ENCODE measurements at regions not wholly inside any gene's neighbourhood (a gene's known extent, or its start where the extent isn't known, plus 50 kb on each side); places are given as distances from the start of the nearest gene placed in this dataset.

DNA sequence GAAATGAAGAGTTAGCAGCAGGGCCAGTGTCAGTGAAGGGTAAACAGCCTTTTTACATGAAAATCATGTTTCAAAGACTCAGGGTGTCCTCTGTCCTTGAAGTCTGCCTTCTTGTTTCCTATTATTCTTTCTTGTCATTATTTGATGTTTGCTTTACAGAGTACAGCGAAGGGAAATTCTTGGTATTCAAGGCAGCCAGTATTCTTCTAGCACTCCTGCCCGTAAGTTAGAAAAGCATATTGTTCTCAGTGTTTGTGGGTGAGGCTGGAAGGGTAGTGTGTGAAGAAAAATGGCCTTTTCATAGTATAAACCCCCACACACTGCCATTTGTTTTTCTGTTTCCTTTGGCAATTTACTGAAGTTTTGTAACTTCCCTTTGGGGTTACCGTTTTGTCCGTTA lies 217.3 kb upstream of the NAV3 start:
- Histone ChIP-seq H3K36me3 (no peaks in the 10 kb centered on the region), H3K27me3 (no peaks in the 10 kb centered on the region), H3K4me2 (no peak overlapping the region), H2AFZ (replicated peaks) (no peak overlapping the region), H3F3A (ENCODE audit: low read depth) (peaks cover 10% of the 10 kb centered on the region), H3K4me1 (peaks cover 17% of the 10 kb centered on the region), H3K79me2 (ENCODE audit: low read depth) (no peaks in the 10 kb centered on the region), H3K9ac (no peak overlapping the region), H3K9me3 (ENCODE audit: low read depth) (no peaks in the 10 kb centered on the region), H4K20me1 (ENCODE audit: low read depth) (no peaks in the 10 kb centered on the region), H3K27ac (no peak overlapping the region), H3K4me3 (no peak overlapping the region)
- H3K27ac Mint-ChIP-seq: no peak overlapping the region
- TF ChIP-seq EZH2phosphoT487 (IDR thresholded peaks at IDR 0.05) (no peak), EZH2 (IDR thresholded peaks at IDR 0.05) (no peak)
- TF ChIP-seq, protein P1, sequence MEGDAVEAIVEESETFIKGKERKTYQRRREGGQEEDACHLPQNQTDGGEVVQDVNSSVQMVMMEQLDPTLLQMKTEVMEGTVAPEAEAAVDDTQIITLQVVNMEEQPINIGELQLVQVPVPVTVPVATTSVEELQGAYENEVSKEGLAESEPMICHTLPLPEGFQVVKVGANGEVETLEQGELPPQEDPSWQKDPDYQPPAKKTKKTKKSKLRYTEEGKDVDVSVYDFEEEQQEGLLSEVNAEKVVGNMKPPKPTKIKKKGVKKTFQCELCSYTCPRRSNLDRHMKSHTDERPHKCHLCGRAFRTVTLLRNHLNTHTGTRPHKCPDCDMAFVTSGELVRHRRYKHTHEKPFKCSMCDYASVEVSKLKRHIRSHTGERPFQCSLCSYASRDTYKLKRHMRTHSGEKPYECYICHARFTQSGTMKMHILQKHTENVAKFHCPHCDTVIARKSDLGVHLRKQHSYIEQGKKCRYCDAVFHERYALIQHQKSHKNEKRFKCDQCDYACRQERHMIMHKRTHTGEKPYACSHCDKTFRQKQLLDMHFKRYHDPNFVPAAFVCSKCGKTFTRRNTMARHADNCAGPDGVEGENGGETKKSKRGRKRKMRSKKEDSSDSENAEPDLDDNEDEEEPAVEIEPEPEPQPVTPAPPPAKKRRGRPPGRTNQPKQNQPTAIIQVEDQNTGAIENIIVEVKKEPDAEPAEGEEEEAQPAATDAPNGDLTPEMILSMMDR (IDR thresholded peaks at IDR 0.05): no peak
- H3K27me3 Mint-ChIP-seq (ENCODE audit: insufficient read depth, low read depth): no peaks in the 10 kb centered on the region
- no peak for DNase-seq (ENCODE audit: low spot score)
- H3K4me3 Mint-ChIP-seq: no peak overlapping the region
- H3K9me3 Mint-ChIP-seq: peaks cover 14% of the 10 kb centered on the region
- peaks cover 8% of the 10 kb centered on the region for H3K4me1 Mint-ChIP-seq
- H3K36me3 Mint-ChIP-seq: peaks cover 3% of the 10 kb centered on the region

DNA sequence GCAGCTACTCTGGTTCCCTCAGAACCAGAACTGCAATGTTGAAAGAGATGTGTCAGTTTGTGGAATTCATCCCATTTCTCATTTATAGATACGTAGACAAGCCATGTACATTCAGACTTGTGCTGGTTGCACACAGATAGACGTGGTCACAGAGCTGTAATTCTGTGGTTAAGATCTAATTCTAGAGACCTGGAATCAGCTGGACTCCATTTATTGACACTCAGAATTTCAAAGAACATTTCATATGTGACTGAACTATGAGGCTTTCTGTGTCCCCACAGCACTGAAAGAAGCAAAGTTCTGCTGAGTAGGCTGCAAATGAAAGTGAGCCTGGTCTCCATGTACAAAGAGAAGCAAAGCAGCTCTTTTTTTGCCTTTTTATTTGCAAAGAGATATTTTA lies 220.2 kb upstream of the NAV3 start:
- no peaks in the 10 kb centered on the region for H3K36me3 ChIP-seq

DNA sequence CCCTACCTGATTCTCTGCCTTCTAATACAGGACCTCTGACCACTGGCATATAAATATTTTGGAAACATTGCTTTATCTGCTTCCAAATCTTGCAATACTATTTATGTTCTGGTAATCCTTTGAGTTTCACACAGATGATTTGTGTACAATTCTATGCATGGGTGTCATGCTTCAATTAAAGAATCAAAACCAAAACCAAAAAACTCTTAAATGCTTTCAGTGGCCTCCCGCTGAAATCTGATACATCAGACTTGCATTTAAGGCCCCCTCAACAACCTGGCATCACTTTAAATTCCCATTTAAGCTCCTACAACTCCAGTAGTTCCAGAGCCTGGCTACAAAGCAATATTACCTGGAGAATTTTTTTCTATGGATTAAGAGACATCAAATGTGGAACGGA lies 221.7 kb upstream of the NAV3 start:
- Histone ChIP-seq H3K36me3 (no peaks in the 10 kb centered on the region), H3K27me3 (no peaks in the 10 kb centered on the region), H3K9ac (no peak overlapping the region), H3F3A (ENCODE audit: low read depth) (peaks cover 10% of the 10 kb centered on the region), H2AFZ (replicated peaks) (no peak overlapping the region), H3K4me3 (no peak overlapping the region), H4K20me1 (ENCODE audit: low read depth) (no peaks in the 10 kb centered on the region), H3K4me2 (no peak overlapping the region), H3K4me1 (peaks cover 29% of the 10 kb centered on the region), H3K79me2 (ENCODE audit: low read depth) (no peaks in the 10 kb centered on the region), H3K27ac (no peak overlapping the region), H3K9me3 (ENCODE audit: low read depth) (no peaks in the 10 kb centered on the region)
- TF ChIP-seq EZH2phosphoT487 (IDR thresholded peaks at IDR 0.05): no peak
- TF ChIP-seq EZH2 (IDR thresholded peaks at IDR 0.05): no peak
- TF ChIP-seq, protein P1 (IDR thresholded peaks at IDR 0.05): no peak
- Mint-ChIP-seq H3K36me3 (peaks cover 1% of the 10 kb centered on the region), H3K27ac (no peak overlapping the region), H3K4me1 (peaks cover 10% of the 10 kb centered on the region), H3K27me3 (ENCODE audit: insufficient read depth, low read depth) (no peaks in the 10 kb centered on the region), H3K4me3 (no peak overlapping the region), H3K9me3 (peaks cover 2% of the 10 kb centered on the region)
- no peak for DNase-seq (ENCODE audit: low spot score)

More for the DNA sequence above, 220.2 kb upstream of the NAV3 start:
- H3K4me3 ChIP-seq: no peak overlapping the region
- Mint-ChIP-seq H3K27me3 (ENCODE audit: insufficient read depth, low read depth) (no peaks in the 10 kb centered on the region), H3K27ac (no peak overlapping the region), H3K36me3 (peaks cover 1% of the 10 kb centered on the region), H3K4me3 (no peak overlapping the region), H3K4me1 (peaks cover 8% of the 10 kb centered on the region), H3K9me3 (peaks cover 2% of the 10 kb centered on the region)
- H3K9me3 ChIP-seq (ENCODE audit: low read depth): no peaks in the 10 kb centered on the region
- DNase-seq (ENCODE audit: low spot score): no peak
- H3K27me3 ChIP-seq: no peaks in the 10 kb centered on the region
- no peaks in the 10 kb centered on the region for H3K79me2 ChIP-seq (ENCODE audit: low read depth)
- H4K20me1 ChIP-seq (ENCODE audit: low read depth): no peaks in the 10 kb centered on the region
- peaks cover 29% of the 10 kb centered on the region for H3K4me1 ChIP-seq
- H3K9ac ChIP-seq: no peak overlapping the region
- peaks cover 10% of the 10 kb centered on the region for H3F3A ChIP-seq (ENCODE audit: low read depth)
- H3K4me2 ChIP-seq: no peak overlapping the region
- peak overlapping the region; percentile 45 for H3K27ac ChIP-seq
- no peak for TF ChIP-seq EZH2phosphoT487 (IDR thresholded peaks at IDR 0.05)
- no peak for TF ChIP-seq EZH2 (IDR thresholded peaks at IDR 0.05)
- TF ChIP-seq, protein P1 (IDR thresholded peaks at IDR 0.05): no peak
- H2AFZ ChIP-seq (replicated peaks): no peak overlapping the region

All from neural progenitor cell (in vitro differentiated cells).